Lower leg skin (tissue), 4 donors: ENCODE measurements at regions not wholly inside any gene's neighbourhood (a gene's known extent, or its start where the extent isn't known, plus 50 kb on each side); places are given as distances from the start of the nearest gene placed in this dataset.

ENCODE experiments used
- DNase-seq, 2 donors: peaks; one replicate each; pipeline ENCODE4 v3.0.0-alpha.2; 2019; ENCODE audit warnings: low spot score in 2 of 2
- H3K4me3 ChIP-seq: fragments of 200-600 bp; sonication (generic); 2 replicates; pipeline ENCODE4 v1.5.1; 2017; ENCODE audit warnings: mild to moderate bottlenecking, low read depth; ENCODE audit not compliant: poor library complexity, severe bottlenecking
- POLR2A ChIP-seq, 2 donors: fragments of 450-650 bp; IDR thresholded peaks; one replicate each; pipeline ENCODE4 v1.6.1; 2016 to 2017; ENCODE audit warnings: antibody characterized with exemption in 2 of 2, mild to moderate bottlenecking in 1 of 2, moderate library complexity in 1 of 2
- WGBS, 2 donors: methylation state at CpG; one replicate each; pipeline ENCODE4 v1.1.5; 2018; 5-methylcytosine and 5-hydroxymethylcytosine counted together
- intact Hi-C: fragments of 100-400 bp; cut with DNase I; formaldehyde crosslinking; loops from one replicate; pipeline ENCODE4 v1.15.0; 2023; ENCODE audit warnings: low total_unique reads
- TF ChIP-seq, protein P1 (sequence below), 3 donors: fragments of 450-650 bp; IDR thresholded peaks; one replicate each; pipeline ENCODE4 v1.5.1; 2016; ENCODE audit warnings: antibody characterized with exemption in 3 of 3, mild to moderate bottlenecking in 3 of 3, moderate library complexity in 2 of 3

- no peak for TF ChIP-seq POLR2A (IDR thresholded peaks at IDR 0.05)
- TF ChIP-seq, protein P1, sequence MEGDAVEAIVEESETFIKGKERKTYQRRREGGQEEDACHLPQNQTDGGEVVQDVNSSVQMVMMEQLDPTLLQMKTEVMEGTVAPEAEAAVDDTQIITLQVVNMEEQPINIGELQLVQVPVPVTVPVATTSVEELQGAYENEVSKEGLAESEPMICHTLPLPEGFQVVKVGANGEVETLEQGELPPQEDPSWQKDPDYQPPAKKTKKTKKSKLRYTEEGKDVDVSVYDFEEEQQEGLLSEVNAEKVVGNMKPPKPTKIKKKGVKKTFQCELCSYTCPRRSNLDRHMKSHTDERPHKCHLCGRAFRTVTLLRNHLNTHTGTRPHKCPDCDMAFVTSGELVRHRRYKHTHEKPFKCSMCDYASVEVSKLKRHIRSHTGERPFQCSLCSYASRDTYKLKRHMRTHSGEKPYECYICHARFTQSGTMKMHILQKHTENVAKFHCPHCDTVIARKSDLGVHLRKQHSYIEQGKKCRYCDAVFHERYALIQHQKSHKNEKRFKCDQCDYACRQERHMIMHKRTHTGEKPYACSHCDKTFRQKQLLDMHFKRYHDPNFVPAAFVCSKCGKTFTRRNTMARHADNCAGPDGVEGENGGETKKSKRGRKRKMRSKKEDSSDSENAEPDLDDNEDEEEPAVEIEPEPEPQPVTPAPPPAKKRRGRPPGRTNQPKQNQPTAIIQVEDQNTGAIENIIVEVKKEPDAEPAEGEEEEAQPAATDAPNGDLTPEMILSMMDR (IDR thresholded peaks at IDR 0.05), result no peak
- intact Hi-C loops, result no loop called here
- DNase-seq, result no peak
- H3K4me3 ChIP-seq, result no peak overlapping the region
- 45 to 52% methylated on average over 3 of the region's 3 CpGs for WGBS, 2 donors
Observed at GRCh38 chr4:155597933-155598451, 68.7 kb upstream of the GUCY1A1 start.

GRCh38 chr4:155597281-155597680 is 69.4 kb upstream of the GUCY1A1 start:
- whole genome bisulfite sequencing, 2 donors, result 60 to 74% methylated on average over 1 of the region's 1 CpG
- TF ChIP-seq POLR2A (IDR thresholded peaks at IDR 0.05), result no peak
- TF ChIP-seq, protein P1 (IDR thresholded peaks at IDR 0.05), result no peak
- DNase-seq, result no peak
- H3K4me3 ChIP-seq, result no peak overlapping the region
- intact Hi-C loops, result no loop called here

DNA sequence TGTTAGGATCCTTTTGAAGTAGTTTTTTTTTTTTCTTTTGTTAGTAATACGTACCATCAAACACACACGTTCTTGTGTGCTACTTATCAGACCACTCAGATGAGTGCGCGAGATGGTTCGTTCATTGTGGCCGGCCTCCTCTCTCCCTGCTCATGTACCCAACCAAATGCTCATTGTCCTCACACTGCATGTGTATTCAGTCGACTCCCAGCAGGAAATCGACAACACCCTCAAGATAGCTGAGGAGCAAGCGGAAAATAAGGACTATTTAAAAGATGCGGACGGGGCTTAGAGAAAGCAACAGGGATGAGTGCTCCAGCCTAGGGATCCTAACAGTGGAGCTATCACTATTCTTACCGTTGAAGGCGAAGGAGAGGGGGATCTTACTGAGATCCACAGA is 72.9 kb upstream of the GUCY1A1 start:
- intact Hi-C loops, result no loop called here
- 93 to 94% methylated on average over 13 of the region's 13 CpGs for WGBS, 2 donors
- DNase-seq, result no peak

GRCh38 chr4:155592938-155593297 is 73.7 kb upstream of the GUCY1A1 start:
- no peak for DNase-seq
- intact Hi-C loops, result no loop called here
- TF ChIP-seq, protein P1 (IDR thresholded peaks at IDR 0.05), result no peak
- no peak for TF ChIP-seq POLR2A (IDR thresholded peaks at IDR 0.05)
- 47 to 59% methylated on average over 1 of the region's 1 CpG for WGBS, 2 donors
- no peak overlapping the region for H3K4me3 ChIP-seq

More for the DNA sequence above, 72.9 kb upstream of the GUCY1A1 start:
- no peak for TF ChIP-seq POLR2A (IDR thresholded peaks at IDR 0.05)
- TF ChIP-seq, protein P1 (IDR thresholded peaks at IDR 0.05), result no peak
- no peak overlapping the region for H3K4me3 ChIP-seq

- intact Hi-C loops, result no loop called here
- WGBS, 2 donors, result 41 to 59% methylated on average over 3 of the region's 3 CpGs
- no peak for DNase-seq
- TF ChIP-seq, protein P1 (IDR thresholded peaks at IDR 0.05), result no peak
- no peak for TF ChIP-seq POLR2A (IDR thresholded peaks at IDR 0.05)
- no peak overlapping the region for H3K4me3 ChIP-seq
Observed at GRCh38 chr4:155592179-155592937, 74.3 kb upstream of the GUCY1A1 start.
